ENCODE measurements at regions not wholly inside any gene's neighbourhood (a gene's known extent, or its start where the extent isn't known, plus 50 kb on each side); places are given as distances from the start of the nearest gene placed in this dataset.

DNA sequence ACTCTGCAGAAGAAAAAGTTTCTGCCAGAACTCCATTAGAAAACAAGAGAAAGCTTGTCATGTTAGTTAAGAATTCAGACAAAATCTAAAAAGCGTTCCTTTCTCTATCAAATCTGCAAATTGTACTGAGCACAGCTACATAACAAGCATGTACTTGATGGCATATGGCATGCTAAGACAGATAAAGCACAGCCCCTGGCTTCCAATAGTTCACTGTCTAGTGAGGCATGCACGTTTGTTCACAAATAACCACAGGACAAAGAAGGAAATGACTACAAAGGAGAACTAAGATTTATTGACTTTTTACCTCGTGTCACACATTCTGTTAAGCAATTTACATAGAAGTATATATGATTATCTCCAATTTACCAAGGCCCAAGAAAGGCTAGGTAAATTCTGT is 518.2 kb upstream of the TLE4 start:
- TF ChIP-seq GATA3 (IDR thresholded peaks at IDR 0.05; ENCODE audit: low read depth, low read length) (no peak), GATA2 (IDR thresholded peaks at IDR 0.05; ENCODE audit: low read depth, low read length) (no peak)

DNA sequence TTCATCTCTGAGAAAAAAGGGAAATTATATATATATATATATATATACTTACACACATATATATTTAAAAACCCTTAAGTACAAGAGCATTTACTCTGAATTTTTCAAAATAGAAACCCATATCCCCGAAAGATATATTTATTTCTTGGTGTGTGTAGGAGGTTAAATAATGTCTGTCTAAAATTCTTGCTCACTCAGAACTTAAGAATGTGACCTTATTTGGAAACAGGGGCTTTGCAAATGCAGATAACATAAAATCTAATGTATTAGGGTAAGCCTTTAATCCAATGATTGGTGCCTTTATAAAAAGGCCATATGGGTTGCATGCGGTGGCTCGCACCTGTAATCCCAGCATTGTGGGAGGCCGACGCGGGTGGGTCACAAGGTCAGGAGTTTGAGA is 517.3 kb upstream of the TLE4 start:
- no peak for TF ChIP-seq GATA3 (IDR thresholded peaks at IDR 0.05; ENCODE audit: low read depth, low read length)
- TF ChIP-seq GATA2 (IDR thresholded peaks at IDR 0.05; ENCODE audit: low read depth, low read length): no peak

DNA sequence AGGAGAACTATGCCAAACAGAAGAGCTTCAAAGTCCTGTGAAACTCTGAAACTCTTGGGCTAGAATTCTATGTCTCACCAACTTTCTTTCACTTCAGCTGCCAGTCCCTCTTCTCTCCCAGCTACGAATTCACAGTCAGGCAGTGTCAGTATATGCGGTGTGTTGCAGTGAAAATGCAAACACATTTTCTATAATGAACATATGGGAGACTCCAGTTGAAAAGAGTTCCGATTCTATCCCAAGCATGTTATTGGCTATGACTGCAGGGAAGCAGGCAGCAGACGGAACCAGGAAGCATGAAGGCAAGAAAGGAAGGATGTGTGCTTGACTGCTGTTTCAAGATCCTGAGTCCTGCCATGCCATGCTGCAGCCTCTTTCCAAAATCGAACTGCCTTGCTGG is 515.7 kb upstream of the TLE4 start:
- TF ChIP-seq GATA2 (IDR thresholded peaks at IDR 0.05; ENCODE audit: low read depth, low read length) (no peak), GATA3 (IDR thresholded peaks at IDR 0.05; ENCODE audit: low read depth, low read length) (no peak)

DNA sequence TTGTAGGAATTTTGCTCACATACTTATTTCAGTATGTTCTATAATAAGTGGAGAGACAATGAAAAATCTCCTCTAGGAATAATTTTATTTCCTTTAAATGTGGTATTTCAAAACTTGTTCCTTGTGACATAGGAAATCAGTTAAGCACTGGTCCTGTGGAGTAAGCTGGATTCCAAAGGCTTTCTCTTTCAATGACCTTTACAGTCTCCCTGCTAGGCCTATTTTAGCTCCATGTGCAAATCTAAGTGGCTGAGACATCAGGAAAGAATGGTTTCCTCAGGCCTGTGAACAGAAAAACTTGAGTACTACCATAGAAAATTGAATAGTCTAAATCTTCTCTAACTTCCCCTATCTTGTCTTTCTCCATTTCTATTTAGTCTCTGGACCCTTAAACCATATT is 514.2 kb upstream of the TLE4 start:
- no peak for TF ChIP-seq GATA2 (IDR thresholded peaks at IDR 0.05; ENCODE audit: low read depth, low read length)

DNA sequence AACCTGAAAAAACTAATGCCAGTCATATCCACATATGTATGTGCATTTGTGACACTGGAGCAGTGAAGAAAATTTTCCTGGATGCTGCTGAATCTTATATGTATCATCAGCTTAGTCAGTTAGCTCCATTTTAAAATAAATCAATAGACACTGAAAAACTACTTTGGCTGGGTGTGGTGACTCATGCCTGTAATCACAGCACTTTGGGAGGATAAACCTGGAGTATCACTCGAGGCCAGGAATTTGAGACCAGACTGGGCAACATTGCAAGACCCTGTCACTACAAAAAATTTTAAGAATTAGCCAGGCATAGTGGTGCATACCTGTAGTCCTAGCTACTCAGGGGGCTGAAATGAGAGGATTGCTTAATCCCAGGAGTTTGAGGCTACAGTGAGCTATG is 511.0 kb upstream of the TLE4 start:
- TF ChIP-seq GATA2 (IDR thresholded peaks at IDR 0.05; ENCODE audit: low read depth, low read length): no peak

DNA sequence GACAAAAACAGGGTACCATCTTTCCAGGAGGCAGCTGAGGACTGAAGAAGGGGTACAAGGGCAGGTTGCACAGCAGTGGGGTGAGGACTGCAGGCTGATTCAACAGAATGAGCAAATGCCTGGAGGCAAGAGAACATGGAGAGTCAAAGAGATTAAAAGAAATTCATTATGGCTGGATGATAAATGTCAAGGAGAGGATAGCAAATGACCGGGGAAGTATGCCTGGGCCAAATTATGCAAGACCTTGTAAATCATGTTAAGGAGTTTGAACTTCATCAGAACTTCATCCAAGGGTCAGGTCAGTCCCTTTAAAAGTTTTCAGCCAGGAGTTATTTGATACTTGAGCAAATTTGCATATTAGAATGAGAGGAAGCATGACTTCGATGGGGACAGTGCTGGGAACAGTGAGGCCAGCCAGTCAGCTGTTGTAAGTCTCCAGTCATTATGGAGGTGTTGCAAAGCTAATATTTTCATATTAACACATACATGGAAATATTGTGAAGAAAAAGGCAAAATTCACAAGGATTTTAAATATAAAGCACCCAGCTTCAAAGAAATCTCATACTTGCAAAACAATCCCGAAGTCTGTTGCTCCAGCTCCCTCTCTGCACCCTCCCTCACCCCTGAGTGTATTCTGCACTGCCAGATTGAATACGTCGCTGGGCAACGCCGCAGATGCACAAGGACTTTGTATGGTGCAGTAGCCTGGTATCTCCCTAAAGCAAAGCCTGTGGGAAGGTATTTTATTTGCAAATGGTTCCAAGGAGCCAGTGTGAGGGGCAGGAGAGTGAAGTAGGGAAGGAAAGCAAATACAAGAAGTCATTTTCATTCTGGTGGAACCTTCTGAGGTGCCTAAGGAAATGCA is 509.8 kb upstream of the TLE4 start:
- no peak for TF ChIP-seq GATA3 (IDR thresholded peaks at IDR 0.05; ENCODE audit: low read depth, low read length)
- no peak for TF ChIP-seq GATA2 (IDR thresholded peaks at IDR 0.05; ENCODE audit: low read depth, low read length)

DNA sequence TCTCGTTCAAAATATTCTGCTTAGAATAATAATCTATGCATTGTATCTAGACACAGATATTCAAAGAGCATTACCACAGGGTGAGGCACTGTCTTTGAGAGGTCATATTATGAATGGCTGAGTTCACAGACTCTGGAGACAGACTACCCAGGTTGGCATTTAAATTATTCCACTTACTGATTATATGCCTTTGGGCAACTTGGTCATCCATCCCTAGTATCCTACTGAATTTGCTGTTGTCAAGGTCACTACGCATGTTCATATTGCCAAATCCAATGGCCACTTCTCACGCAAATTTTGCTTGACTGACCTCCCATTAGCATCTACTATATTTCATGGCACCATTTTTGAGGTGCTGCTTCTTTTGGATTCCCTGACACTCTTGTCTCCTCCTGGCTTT is 498.6 kb upstream of the TLE4 start:
- TF ChIP-seq GATA2 (IDR thresholded peaks at IDR 0.05; ENCODE audit: low read depth, low read length) (no peak), GATA3 (IDR thresholded peaks at IDR 0.05; ENCODE audit: low read depth, low read length) (no peak)

DNA sequence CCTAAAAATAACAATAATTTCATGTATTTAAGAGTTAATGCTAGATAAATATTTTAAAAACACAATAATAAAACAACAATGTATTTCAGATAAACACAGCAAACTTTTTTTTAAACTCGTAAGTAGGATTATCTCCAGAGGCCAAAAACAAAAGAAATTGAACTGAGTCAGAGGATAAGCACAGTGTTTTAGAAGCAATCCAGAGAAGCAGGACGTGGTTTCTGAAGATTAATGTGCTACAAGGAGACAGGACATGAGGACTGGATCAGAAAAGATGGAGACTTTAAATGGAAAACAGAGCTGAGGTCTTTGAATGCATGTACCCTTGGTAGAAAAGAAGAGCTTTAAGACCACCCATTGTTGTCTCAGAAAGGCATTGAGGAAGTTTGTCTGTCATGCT is 491.2 kb upstream of the TLE4 start:
- TF ChIP-seq GATA3 (IDR thresholded peaks at IDR 0.05; ENCODE audit: low read depth, low read length) (no peak), GATA2 (IDR thresholded peaks at IDR 0.05; ENCODE audit: low read depth, low read length) (no peak)

DNA sequence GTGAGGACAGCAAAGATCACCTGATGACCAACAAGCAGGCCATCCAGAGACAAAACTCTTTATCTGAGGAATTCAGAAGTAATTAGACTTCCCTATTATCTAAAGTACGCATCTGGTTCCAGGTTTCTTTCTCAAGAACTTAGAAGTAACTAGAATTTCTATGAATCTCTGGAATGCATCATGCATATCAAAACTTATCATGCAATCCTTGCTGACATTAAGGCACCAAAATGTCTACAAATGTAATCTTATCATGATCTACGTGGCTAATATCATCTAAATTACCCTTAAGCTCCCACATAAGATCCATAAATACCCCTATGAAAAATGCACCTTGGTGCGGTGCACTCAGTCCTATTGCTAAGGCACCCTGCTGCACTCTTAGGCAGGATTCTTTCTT is 488.1 kb upstream of the TLE4 start:
- TF ChIP-seq GATA2 (IDR thresholded peaks at IDR 0.05; ENCODE audit: low read depth, low read length): no peak
- no peak for TF ChIP-seq GATA3 (IDR thresholded peaks at IDR 0.05; ENCODE audit: low read depth, low read length)

DNA sequence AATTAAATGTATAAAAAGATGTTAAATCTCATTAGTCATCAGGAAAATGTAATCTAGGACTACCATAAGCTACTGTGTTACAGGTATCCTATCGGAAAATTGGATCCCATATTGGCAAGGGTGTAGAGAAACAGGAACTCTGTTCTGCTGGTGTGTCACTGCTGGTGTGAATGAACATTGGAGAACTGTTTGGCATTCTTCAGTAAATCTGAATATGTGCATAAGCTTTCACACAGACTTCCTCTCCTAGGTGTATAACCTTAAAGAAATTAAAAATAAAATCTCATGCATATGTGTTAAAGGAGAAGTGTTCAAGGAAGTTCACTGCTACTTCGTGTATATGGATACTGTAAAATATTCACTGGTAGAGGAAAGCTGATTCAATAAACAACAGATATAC is 484.6 kb upstream of the TLE4 start:
- TF ChIP-seq GATA3 (IDR thresholded peaks at IDR 0.05; ENCODE audit: low read depth, low read length) (no peak), GATA2 (IDR thresholded peaks at IDR 0.05; ENCODE audit: low read depth, low read length) (no peak)

DNA sequence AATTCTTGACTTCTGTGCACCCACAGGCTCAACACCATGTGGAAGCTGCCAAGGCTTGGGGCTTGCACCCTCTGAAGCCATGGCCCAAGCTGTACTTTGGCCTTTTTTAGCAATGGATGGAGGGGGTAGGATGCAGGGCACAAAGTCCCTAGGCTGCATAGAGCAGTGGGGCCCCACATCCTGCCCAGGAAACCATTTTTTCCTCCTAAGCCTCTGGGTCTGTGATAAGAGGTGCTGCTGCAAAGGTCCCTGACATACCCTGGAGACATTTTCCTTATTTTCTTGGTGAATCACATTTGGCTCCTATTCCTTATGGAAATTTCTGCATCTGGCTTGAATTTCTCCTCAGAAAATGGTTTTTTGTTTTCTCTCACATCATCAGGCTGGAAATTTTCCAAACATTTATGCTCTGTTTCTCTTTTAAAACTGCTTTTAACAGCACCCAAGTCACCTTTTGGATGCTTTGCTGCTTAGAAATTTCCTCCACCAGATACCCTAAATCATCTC is 482.7 kb upstream of the TLE4 start:
- TF ChIP-seq GATA3 (IDR thresholded peaks at IDR 0.05; ENCODE audit: low read depth, low read length): no peak
- TF ChIP-seq GATA2 (IDR thresholded peaks at IDR 0.05; ENCODE audit: low read depth, low read length): no peak

DNA sequence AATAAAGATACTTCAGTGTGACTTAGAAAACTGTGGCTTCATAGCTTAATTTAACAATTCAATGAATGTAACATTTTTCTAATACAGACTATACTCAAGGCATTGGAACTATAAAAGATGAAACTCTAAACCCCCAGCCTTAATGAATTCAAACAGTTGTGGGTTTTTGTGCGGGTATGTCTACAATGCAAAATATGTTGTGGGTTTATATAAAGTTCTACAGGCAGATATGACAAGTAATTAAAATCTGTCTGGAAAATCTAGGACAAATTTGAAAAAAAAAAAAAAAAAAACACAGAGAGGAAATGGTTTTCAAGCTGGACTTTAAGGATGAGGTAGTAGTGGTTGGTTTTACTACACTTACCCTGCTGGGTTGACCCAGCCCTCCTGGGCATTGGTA is 467.5 kb upstream of the TLE4 start:
- no peak for TF ChIP-seq GATA3 (IDR thresholded peaks at IDR 0.05; ENCODE audit: low read depth, low read length)
- TF ChIP-seq GATA2 (IDR thresholded peaks at IDR 0.05; ENCODE audit: low read depth, low read length): no peak

DNA sequence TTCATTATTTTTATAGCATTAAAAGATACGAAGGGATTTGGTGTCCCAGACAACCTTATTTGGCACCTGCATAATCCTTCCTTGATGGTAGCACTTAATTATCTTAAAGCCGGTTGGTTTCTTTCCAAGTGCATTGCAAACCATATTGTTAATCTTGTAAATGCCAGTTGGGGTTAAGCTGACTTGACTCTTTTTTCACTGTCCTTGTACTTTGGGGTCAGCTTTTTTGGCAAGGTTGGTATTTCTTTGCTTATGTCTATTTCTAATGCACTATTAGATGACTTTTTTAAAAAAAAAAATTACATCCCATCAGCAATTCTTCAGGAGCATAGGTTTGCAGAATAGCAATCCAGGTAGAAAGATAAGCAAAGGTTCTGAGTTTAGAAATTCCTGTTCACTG is 466.8 kb upstream of the TLE4 start:
- TF ChIP-seq GATA2 (IDR thresholded peaks at IDR 0.05; ENCODE audit: low read depth, low read length) (no peak), GATA3 (IDR thresholded peaks at IDR 0.05; ENCODE audit: low read depth, low read length) (no peak)

DNA sequence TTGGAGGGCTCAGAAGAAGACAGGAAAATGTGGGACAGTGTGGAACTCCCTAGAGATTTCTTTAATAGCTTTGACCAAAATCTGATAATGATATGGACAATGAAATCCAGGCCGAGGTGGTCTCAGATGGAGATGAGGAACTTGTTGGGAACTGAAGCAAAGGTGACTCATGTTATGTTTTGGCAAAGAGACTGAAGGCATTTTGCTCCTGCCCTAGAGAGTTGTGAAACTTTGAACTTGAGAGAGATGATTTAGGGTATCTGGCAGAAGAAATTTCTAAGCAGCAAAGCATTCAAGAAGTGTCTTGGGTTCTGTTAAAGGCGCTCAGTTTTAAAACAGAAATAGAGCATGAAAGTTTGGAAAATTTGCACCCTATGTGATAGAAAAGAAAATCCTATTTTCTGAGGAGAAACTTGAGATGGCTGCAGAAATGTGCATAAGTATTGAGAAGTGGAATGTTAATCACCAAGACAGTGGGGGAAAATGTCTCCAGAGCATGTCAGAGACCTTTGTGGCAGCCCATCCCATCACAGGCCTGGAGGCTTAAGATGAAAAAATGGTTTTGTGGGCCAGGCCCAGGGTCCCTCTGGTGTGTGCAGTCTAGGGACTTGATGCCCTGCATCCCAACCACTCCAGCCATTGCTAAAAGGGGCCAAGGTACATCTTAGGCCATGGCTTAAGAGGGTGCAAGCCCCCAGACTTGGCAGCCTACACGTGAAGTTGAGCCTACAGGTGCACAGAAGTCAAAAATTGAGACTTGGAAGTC is 463.7 kb upstream of the TLE4 start:
- TF ChIP-seq GATA2 (IDR thresholded peaks at IDR 0.05; ENCODE audit: low read depth, low read length) (no peak), GATA3 (IDR thresholded peaks at IDR 0.05; ENCODE audit: low read depth, low read length) (no peak)

DNA sequence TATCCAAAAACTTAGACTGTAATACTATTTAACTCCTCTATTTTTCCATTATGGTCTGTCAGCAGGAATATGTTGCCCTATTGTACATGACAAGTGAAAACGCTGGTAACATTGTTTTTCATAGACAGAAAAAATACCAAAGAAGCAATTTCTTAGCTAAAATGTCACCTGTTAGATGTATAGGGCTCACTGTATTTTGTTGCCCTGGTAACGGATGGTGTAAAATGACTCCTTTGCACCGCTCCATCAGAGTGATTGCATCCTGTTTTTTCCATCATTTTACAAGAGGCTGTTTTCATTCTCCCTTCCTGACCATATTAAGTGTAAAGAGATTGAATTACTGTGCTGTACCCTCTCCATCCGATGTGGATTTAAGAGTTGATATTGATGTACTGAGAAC is 460.1 kb upstream of the TLE4 start:
- TF ChIP-seq GATA2 (IDR thresholded peaks at IDR 0.05; ENCODE audit: low read depth, low read length) (no peak), GATA3 (IDR thresholded peaks at IDR 0.05; ENCODE audit: low read depth, low read length) (no peak)

Data from SH-SY5Y (cell line).